ENCODE measurements at regions not wholly inside any gene's neighbourhood (a gene's known extent, or its start where the extent isn't known, plus 50 kb on each side); places are given as distances from the start of the nearest gene placed in this dataset.
"Not testable (repeated sequence)": the region's sequence is repeated elsewhere in the genome, so short reads cannot be mapped to it uniquely, and the experiment has no call there.

DNA sequence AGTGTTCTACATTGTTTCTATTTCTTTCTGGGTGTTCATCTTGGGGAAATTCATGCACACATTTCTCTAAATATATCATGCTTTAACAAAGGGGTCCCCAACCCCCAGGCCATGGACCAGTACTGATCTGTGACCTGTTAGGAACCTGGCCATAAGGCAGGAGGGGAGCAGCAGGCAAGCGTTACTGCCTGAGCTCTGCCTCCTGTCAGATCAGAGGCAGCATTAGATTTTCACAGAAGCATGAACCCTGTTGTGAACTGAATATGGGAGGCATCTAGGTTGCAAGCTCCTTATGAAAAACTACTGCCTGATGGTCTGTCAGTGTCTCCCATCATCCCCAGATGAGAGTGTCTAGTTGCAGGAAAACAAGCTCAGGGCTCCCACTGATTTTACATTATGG lies 270.0 kb downstream of the AGTPBP1 start:
- DNase-seq (ENCODE audit: extremely low spot score, unreplicated experiment) = no peak
- no peak overlapping the region for H3K27ac Mint-ChIP-seq (ENCODE audit: unreplicated experiment)
- no peak overlapping the region for H3K4me3 Mint-ChIP-seq (ENCODE audit: unreplicated experiment)
- no peaks in the 10 kb centered on the region for H3K36me3 Mint-ChIP-seq (ENCODE audit: unreplicated experiment)
- H3K4me1 Mint-ChIP-seq (ENCODE audit: unreplicated experiment) = no peaks in the 10 kb centered on the region
- peaks cover 5% of the 10 kb centered on the region for H3K9me3 Mint-ChIP-seq (ENCODE audit: unreplicated experiment)
- H3K27me3 Mint-ChIP-seq (ENCODE audit: unreplicated experiment) = peaks cover 8% of the 10 kb centered on the region
- TF ChIP-seq, protein P1, sequence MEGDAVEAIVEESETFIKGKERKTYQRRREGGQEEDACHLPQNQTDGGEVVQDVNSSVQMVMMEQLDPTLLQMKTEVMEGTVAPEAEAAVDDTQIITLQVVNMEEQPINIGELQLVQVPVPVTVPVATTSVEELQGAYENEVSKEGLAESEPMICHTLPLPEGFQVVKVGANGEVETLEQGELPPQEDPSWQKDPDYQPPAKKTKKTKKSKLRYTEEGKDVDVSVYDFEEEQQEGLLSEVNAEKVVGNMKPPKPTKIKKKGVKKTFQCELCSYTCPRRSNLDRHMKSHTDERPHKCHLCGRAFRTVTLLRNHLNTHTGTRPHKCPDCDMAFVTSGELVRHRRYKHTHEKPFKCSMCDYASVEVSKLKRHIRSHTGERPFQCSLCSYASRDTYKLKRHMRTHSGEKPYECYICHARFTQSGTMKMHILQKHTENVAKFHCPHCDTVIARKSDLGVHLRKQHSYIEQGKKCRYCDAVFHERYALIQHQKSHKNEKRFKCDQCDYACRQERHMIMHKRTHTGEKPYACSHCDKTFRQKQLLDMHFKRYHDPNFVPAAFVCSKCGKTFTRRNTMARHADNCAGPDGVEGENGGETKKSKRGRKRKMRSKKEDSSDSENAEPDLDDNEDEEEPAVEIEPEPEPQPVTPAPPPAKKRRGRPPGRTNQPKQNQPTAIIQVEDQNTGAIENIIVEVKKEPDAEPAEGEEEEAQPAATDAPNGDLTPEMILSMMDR (IDR thresholded peaks at IDR 0.05) = no peak

DNA sequence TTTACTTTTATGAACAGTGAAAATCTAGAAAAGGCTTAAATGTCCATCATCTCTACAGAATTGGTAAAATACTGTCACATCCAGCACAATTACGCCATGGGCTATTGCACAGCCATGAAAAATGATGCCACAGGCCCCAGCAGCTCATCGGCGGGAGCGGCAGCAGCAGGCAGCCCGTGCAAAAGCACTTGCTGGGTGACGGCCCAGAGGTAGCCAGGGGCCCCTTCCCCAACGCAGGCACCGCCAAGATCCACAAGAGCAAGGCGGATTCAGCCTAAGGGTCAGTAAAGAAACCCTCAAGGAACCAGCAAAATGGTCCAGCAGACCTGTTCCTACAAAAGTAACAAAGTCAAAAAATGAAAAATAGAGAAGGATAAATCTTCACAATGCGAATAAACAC lies 272.7 kb downstream of the AGTPBP1 start:
- H3K27ac Mint-ChIP-seq (ENCODE audit: unreplicated experiment) = no peak overlapping the region
- no peaks in the 10 kb centered on the region for H3K36me3 Mint-ChIP-seq (ENCODE audit: unreplicated experiment)
- no peak overlapping the region for H3K4me3 Mint-ChIP-seq (ENCODE audit: unreplicated experiment)
- TF ChIP-seq, protein P1 (IDR thresholded peaks at IDR 0.05) = no peak
- H3K27me3 Mint-ChIP-seq (ENCODE audit: unreplicated experiment) = peaks cover 8% of the 10 kb centered on the region
- no peaks in the 10 kb centered on the region for H3K9me3 Mint-ChIP-seq (ENCODE audit: unreplicated experiment)
- DNase-seq (ENCODE audit: extremely low spot score, unreplicated experiment) = no peak
- no peaks in the 10 kb centered on the region for H3K4me1 Mint-ChIP-seq (ENCODE audit: unreplicated experiment)

DNA sequence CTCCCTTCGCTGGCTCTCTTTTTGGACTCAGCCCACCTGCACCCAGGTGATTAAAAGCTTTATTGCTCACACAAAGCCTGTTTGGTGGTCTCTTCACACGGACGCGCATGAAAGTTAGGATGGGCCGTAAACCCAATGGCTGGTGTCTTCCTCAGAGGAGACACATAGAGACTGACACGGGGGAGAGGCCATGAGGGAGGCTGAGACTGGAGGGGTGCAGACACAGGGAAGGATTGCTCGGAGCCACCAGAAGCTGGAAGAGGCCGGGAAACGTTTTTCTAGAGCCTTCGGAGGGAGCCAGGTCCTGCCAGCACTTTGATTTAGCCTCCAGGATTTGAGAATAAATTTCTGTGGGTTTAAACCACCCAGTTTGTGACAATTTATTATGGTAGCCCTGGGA lies 274.9 kb downstream of the AGTPBP1 start:
- H3K27ac Mint-ChIP-seq (ENCODE audit: unreplicated experiment) = no peak overlapping the region
- H3K4me3 Mint-ChIP-seq (ENCODE audit: unreplicated experiment) = no peak overlapping the region
- TF ChIP-seq, protein P1 (IDR thresholded peaks at IDR 0.05) = no peak

DNA sequence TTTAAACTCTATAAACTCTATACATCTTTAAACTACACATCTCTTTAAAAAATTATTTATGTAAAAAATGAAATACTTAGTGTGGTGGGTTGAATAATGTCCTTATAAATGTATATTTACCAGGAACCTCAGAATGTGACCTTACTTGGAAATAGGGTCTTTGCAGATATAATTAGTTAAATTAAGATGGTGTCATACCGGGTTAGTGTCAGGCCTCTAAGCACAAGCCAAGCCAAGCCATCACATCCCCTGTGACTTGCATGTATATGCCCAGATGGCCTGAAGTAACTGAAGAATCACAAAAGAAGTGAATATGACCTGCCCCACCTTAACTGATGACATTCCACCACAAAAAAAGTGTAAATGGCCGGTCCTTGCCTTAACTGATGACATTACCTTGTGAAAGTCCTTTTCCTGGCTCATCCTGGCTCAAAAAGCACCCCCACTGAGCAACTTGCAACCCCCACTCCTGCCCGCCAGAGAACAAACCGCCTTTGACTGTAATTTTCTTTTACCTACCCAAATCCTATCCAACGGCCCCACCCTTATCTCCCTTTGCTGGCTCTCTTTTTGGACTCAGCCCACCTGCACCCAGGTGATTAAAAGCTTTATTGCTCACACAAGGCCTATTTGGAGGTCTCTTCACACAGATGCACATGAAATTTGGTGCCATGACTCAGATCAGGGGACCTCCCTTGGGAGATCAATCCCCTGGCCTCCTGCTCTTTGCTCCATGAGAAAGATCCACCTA lies 283.5 kb downstream of the AGTPBP1 start:
- not testable (repeated sequence) for H3K9me3 Mint-ChIP-seq (ENCODE audit: unreplicated experiment); H3K36me3 Mint-ChIP-seq (ENCODE audit: unreplicated experiment); H3K4me3 Mint-ChIP-seq (ENCODE audit: unreplicated experiment); H3K4me1 Mint-ChIP-seq (ENCODE audit: unreplicated experiment); H3K27ac Mint-ChIP-seq (ENCODE audit: unreplicated experiment); H3K27me3 Mint-ChIP-seq (ENCODE audit: unreplicated experiment); DNase-seq (ENCODE audit: extremely low spot score, unreplicated experiment)

More for the DNA sequence above, 274.9 kb downstream of the AGTPBP1 start:
- no peaks in the 10 kb centered on the region for H3K4me1 Mint-ChIP-seq (ENCODE audit: unreplicated experiment)
- no peak for DNase-seq (ENCODE audit: extremely low spot score, unreplicated experiment)
- H3K27me3 Mint-ChIP-seq (ENCODE audit: unreplicated experiment) = peaks cover 7% of the 10 kb centered on the region
- H3K9me3 Mint-ChIP-seq (ENCODE audit: unreplicated experiment) = no peaks in the 10 kb centered on the region
- no peaks in the 10 kb centered on the region for H3K36me3 Mint-ChIP-seq (ENCODE audit: unreplicated experiment)

DNA sequence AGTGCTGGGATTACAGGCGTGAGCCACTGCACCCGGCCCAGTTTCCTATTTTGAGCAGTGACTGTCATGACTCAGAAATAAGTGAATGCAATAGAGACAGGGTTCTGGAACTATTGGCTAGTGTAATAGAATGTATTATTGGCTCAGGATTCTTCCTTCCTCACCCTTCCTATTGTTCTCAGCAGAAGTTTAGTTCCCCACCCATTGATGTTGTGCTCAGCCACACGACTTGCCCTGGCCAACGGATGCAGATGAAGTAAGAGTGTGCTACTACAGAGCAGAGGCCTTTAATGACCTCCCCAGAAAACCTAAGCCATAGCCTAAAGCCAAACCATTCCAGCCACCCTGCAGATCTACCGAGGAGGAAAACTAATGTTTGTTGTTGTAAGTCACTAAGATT lies 287.9 kb downstream of the AGTPBP1 start:
- TF ChIP-seq, protein P1 (IDR thresholded peaks at IDR 0.05) = no peak
- Mint-ChIP-seq H3K27ac (ENCODE audit: unreplicated experiment) (no peak overlapping the region), H3K36me3 (ENCODE audit: unreplicated experiment) (no peaks in the 10 kb centered on the region), H3K27me3 (ENCODE audit: unreplicated experiment) (peaks cover 22% of the 10 kb centered on the region), H3K4me3 (ENCODE audit: unreplicated experiment) (no peak overlapping the region), H3K9me3 (ENCODE audit: unreplicated experiment) (peaks cover 5% of the 10 kb centered on the region), H3K4me1 (ENCODE audit: unreplicated experiment) (no peaks in the 10 kb centered on the region)
- no peak for DNase-seq (ENCODE audit: extremely low spot score, unreplicated experiment)

Data from osteocyte (in vitro differentiated cells).